ENCODE measurements at regions not wholly inside any gene's neighbourhood (a gene's known extent, or its start where the extent isn't known, plus 50 kb on each side); places are given as distances from the start of the nearest gene placed in this dataset.

GRCh38 chr13:67867206-67867605, 637.1 kb upstream of the PCDH9 start:
- H3K27ac ChIP-seq = no peak overlapping the region
- TF ChIP-seq CTCF (IDR thresholded peaks at IDR 0.05) = no peak
- intact Hi-C loops (cut with DNase I) = no loop called here
- no peaks in the 10 kb centered on the region for H3K36me3 ChIP-seq
- no peaks in the 10 kb centered on the region for H3K27me3 ChIP-seq (ENCODE audit: low read depth)
- H3K9me3 ChIP-seq = no peaks in the 10 kb centered on the region
- no peaks in the 10 kb centered on the region for H3K4me1 ChIP-seq
- no peak for DNase-seq
- H3K4me3 ChIP-seq = no peak overlapping the region
- ATAC-seq = no peak

- ATAC-seq (no peak), DNase-seq (no peak)
- Histone ChIP-seq H3K4me1 (no peaks in the 10 kb centered on the region), H3K27ac (no peak overlapping the region), H3K27me3 (ENCODE audit: low read depth) (no peaks in the 10 kb centered on the region), H3K9me3 (no peaks in the 10 kb centered on the region), H3K36me3 (no peaks in the 10 kb centered on the region), H3K4me3 (no peak overlapping the region)
- TF ChIP-seq CTCF (IDR thresholded peaks at IDR 0.05) = no peak
- intact Hi-C loops (cut with DNase I) = no loop called here
Observed at GRCh38 chr13:67860315-67860714, 630.2 kb upstream of the PCDH9 start.

DNA sequence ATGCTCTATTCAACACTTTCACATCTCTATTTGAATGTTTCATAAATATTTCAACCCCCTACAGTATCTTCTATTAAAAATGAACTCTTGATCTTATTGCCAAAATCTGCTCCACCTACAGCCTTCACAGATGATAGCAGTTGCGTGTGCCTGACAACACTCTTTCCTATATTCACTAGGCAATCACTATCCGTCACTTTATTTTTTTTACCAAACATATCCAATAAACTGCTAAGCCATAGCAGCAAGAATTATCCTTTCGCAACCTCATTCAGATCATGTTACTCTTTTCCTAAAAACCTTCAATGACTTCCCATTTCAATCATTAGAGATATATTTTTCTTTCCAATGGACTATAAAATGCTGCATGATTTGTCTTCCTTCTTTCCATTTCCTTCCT, 629.8 kb upstream of the PCDH9 start:
- Histone ChIP-seq H3K4me1 (no peaks in the 10 kb centered on the region), H3K9me3 (no peaks in the 10 kb centered on the region), H3K27me3 (ENCODE audit: low read depth) (no peaks in the 10 kb centered on the region), H3K27ac (no peak overlapping the region), H3K4me3 (no peak overlapping the region), H3K36me3 (no peaks in the 10 kb centered on the region)
- no peak for TF ChIP-seq CTCF (IDR thresholded peaks at IDR 0.05)
- DNase-seq (no peak), ATAC-seq (no peak)
- intact Hi-C loops (cut with DNase I) = no loop called here

DNA sequence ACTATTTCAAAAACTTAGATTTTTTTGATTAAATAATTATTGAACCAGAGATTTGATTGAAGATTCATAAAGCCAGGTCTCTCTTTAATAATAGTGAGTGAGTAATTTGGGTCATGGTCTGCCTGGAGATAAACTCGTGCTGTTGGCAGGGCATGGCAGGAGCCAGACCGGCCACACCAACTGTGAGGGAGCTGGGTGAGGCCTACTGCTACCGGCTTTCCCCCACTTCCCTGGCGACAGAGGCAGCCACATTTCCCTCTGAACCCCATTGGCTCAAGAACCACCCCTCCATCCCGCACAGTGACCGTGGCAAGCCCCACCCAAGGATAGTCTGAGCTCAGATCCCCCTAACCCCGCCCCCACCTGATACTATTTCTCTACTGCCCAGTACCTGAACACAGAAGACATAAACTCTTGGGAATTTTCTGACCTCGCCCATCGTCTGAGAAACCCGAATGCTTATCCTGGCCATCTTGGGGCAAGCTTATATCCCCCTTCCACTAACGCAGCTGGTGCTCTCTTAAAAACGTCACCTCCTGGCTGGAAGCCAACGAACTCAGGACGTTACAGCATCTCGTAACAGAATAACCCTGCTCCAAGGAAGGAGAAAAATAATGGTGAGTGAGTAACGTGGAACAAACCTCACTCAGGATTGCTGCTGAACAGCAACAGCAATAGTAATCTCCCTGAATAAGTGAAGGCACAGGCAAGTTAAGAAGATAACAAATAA, 627.6 kb upstream of the PCDH9 start:
- no peaks in the 10 kb centered on the region for H3K27me3 ChIP-seq (ENCODE audit: low read depth)
- H3K4me3 ChIP-seq = no peak overlapping the region
- no peaks in the 10 kb centered on the region for H3K36me3 ChIP-seq
- ATAC-seq (no peak), DNase-seq (no peak)
- no peaks in the 10 kb centered on the region for H3K9me3 ChIP-seq
- no peaks in the 10 kb centered on the region for H3K4me1 ChIP-seq
- no peak overlapping the region for H3K27ac ChIP-seq
- TF ChIP-seq CTCF (IDR thresholded peaks at IDR 0.05) = no peak
- intact Hi-C loops (cut with DNase I) = no loop called here

- no peaks in the 10 kb centered on the region for H3K9me3 ChIP-seq
- no peak overlapping the region for H3K27ac ChIP-seq
- ATAC-seq = no peak
- H3K4me1 ChIP-seq = no peaks in the 10 kb centered on the region
- H3K27me3 ChIP-seq (ENCODE audit: low read depth) = no peaks in the 10 kb centered on the region
- DNase-seq = no peak
- no peak for TF ChIP-seq CTCF (IDR thresholded peaks at IDR 0.05)
- intact Hi-C loops (cut with DNase I) = no loop called here
- no peak overlapping the region for H3K4me3 ChIP-seq
- H3K36me3 ChIP-seq = no peaks in the 10 kb centered on the region
Observed at GRCh38 chr13:67856955-67857354, 626.8 kb upstream of the PCDH9 start.

Data from lower lobe of right lung (tissue), 2 donors.